ENCODE measurements at regions not wholly inside any gene's neighbourhood (a gene's known extent, or its start where the extent isn't known, plus 50 kb on each side); places are given as distances from the start of the nearest gene placed in this dataset.

- Histone ChIP-seq H3K9me1 (ENCODE audit: control insufficient read depth, extremely low read depth, insufficient read depth, low read length) (no peaks in the 10 kb centered on the region), H3K36me3 (ENCODE audit: control insufficient read depth in 2 of 2, extremely low read depth in 1 of 2, insufficient read depth in 2 of 2, low read length in 2 of 2) (no peaks in the 10 kb centered on the region), H3K9me3 (ENCODE audit: control insufficient read depth, low read depth, low read length) (no peaks in the 10 kb centered on the region), H3K4me2 (ENCODE audit: control insufficient read depth, extremely low read depth, insufficient read depth, low read depth, low read length) (no peak overlapping the region), H3K4me1 (ENCODE audit: control insufficient read depth, extremely low read depth, insufficient read depth, low read length) (no peaks in the 10 kb centered on the region), H3K79me2 (ENCODE audit: control insufficient read depth, insufficient read depth, low read length) (no peaks in the 10 kb centered on the region), H3K4me3 (ENCODE audit: control insufficient read depth in 2 of 3, extremely low read depth in 1 of 3, insufficient read depth in 2 of 3, low read depth in 1 of 3, low read length in 3 of 3) (no peak overlapping the region), H3K9ac (ENCODE audit: control insufficient read depth, extremely low read depth, insufficient read depth, low read length) (no peak overlapping the region), H3K27ac (ENCODE audit: control insufficient read depth, insufficient read depth, low read length) (no peak overlapping the region), H3K27me3 (ENCODE audit: control insufficient read depth, extremely low read depth, insufficient read depth, low read length) (no peaks in the 10 kb centered on the region), H4K20me1 (ENCODE audit: control insufficient read depth, extremely low read depth, insufficient read depth, low read length) (no peaks in the 10 kb centered on the region), H2AFZ (ENCODE audit: control insufficient read depth, low read length) (no peak overlapping the region)
- DNase-seq (ENCODE audit: low read depth, low spot score) (no peak), FAIRE-seq (no peak)
- TF ChIP-seq EZH2 (IDR thresholded peaks at IDR 0.05; ENCODE audit: low read length), result no peak
- TF ChIP-seq CTCF (optimal IDR thresholded peaks at IDR 0.05 in 1 of 3, IDR thresholded peaks at IDR 0.05 in 1 of 3, conservative IDR thresholded peaks at IDR 0.05 in 1 of 3; ENCODE audit: extremely low read depth in 1 of 3, insufficient read depth in 2 of 3, low read length in 3 of 3), result no peak
- dilution Hi-C loops (cut with MboI; ENCODE audit: extremely low pct_ligation_motif_present, low sequenced_read_pairs), result no loop called here
These were observed 161.2 kb upstream of the WDR11 start for GRCh38 chr10:120689777-120690529.

GRCh38 chr10:120691625-120692024, 159.5 kb upstream of the WDR11 start:
- H3K9me3 ChIP-seq (ENCODE audit: control insufficient read depth, low read depth, low read length), result no peaks in the 10 kb centered on the region
- no peak overlapping the region for H2AFZ ChIP-seq (ENCODE audit: control insufficient read depth, low read length)
- no peaks in the 10 kb centered on the region for H3K79me2 ChIP-seq (ENCODE audit: control insufficient read depth, insufficient read depth, low read length)
- H3K9ac ChIP-seq (ENCODE audit: control insufficient read depth, extremely low read depth, insufficient read depth, low read length), result no peak overlapping the region
- H3K27me3 ChIP-seq (ENCODE audit: control insufficient read depth, extremely low read depth, insufficient read depth, low read length), result no peaks in the 10 kb centered on the region
- H3K27ac ChIP-seq (ENCODE audit: control insufficient read depth, insufficient read depth, low read length), result no peak overlapping the region
- no peak for DNase-seq (ENCODE audit: low read depth, low spot score)
- H3K36me3 ChIP-seq (ENCODE audit: control insufficient read depth in 2 of 2, extremely low read depth in 1 of 2, insufficient read depth in 2 of 2, low read length in 2 of 2), result no peaks in the 10 kb centered on the region
- no peak overlapping the region for H3K4me2 ChIP-seq (ENCODE audit: control insufficient read depth, extremely low read depth, insufficient read depth, low read depth, low read length)
- no peaks in the 10 kb centered on the region for H3K9me1 ChIP-seq (ENCODE audit: control insufficient read depth, extremely low read depth, insufficient read depth, low read length)
- FAIRE-seq, result no peak
- no peaks in the 10 kb centered on the region for H4K20me1 ChIP-seq (ENCODE audit: control insufficient read depth, extremely low read depth, insufficient read depth, low read length)
- no peak for TF ChIP-seq EZH2 (IDR thresholded peaks at IDR 0.05; ENCODE audit: low read length)
- no peak for TF ChIP-seq CTCF (optimal IDR thresholded peaks at IDR 0.05 in 1 of 3, IDR thresholded peaks at IDR 0.05 in 1 of 3, conservative IDR thresholded peaks at IDR 0.05 in 1 of 3; ENCODE audit: extremely low read depth in 1 of 3, insufficient read depth in 2 of 3, low read length in 3 of 3)
- dilution Hi-C loops (cut with MboI; ENCODE audit: extremely low pct_ligation_motif_present, low sequenced_read_pairs), result no loop called here
- no peaks in the 10 kb centered on the region for H3K4me1 ChIP-seq (ENCODE audit: control insufficient read depth, extremely low read depth, insufficient read depth, low read length)
- H3K4me3 ChIP-seq (ENCODE audit: control insufficient read depth in 2 of 3, extremely low read depth in 1 of 3, insufficient read depth in 2 of 3, low read depth in 1 of 3, low read length in 3 of 3), result no peak overlapping the region
